ENCODE measurements at regions not wholly inside any gene's neighbourhood (a gene's known extent, or its start where the extent isn't known, plus 50 kb on each side); places are given as distances from the start of the nearest gene placed in this dataset.

GRCh38 chr10:47233631-47234030 is 66.4 kb upstream of the GDF10 start:
- no peak for DNase-seq (ENCODE audit: extremely low read depth, low read depth)
- TF ChIP-seq, protein P1, sequence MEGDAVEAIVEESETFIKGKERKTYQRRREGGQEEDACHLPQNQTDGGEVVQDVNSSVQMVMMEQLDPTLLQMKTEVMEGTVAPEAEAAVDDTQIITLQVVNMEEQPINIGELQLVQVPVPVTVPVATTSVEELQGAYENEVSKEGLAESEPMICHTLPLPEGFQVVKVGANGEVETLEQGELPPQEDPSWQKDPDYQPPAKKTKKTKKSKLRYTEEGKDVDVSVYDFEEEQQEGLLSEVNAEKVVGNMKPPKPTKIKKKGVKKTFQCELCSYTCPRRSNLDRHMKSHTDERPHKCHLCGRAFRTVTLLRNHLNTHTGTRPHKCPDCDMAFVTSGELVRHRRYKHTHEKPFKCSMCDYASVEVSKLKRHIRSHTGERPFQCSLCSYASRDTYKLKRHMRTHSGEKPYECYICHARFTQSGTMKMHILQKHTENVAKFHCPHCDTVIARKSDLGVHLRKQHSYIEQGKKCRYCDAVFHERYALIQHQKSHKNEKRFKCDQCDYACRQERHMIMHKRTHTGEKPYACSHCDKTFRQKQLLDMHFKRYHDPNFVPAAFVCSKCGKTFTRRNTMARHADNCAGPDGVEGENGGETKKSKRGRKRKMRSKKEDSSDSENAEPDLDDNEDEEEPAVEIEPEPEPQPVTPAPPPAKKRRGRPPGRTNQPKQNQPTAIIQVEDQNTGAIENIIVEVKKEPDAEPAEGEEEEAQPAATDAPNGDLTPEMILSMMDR (IDR thresholded peaks at IDR 0.05; ENCODE audit: low read depth, low read length) = no peak

DNA sequence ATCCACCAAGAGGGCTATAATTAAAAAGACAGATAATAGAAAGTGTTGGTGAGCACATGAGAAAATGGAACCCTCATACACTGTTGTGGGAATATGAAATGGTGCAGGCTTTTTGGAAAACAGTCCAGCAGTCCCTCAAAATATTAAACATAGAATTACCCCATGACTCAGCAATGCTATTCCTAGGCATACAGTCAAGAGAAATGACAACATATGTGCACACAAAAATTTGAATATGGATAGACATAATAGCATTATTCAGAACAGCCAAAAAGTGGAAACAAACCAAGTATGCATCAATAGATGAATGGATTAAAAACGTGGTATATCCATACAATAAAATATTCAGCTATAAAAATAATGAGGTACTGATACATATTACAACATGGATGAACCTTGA is 64.5 kb upstream of the GDF10 start:
- TF ChIP-seq, protein P1 (IDR thresholded peaks at IDR 0.05; ENCODE audit: low read depth, low read length) = no peak
- no peak for DNase-seq (ENCODE audit: extremely low read depth, low read depth)

DNA sequence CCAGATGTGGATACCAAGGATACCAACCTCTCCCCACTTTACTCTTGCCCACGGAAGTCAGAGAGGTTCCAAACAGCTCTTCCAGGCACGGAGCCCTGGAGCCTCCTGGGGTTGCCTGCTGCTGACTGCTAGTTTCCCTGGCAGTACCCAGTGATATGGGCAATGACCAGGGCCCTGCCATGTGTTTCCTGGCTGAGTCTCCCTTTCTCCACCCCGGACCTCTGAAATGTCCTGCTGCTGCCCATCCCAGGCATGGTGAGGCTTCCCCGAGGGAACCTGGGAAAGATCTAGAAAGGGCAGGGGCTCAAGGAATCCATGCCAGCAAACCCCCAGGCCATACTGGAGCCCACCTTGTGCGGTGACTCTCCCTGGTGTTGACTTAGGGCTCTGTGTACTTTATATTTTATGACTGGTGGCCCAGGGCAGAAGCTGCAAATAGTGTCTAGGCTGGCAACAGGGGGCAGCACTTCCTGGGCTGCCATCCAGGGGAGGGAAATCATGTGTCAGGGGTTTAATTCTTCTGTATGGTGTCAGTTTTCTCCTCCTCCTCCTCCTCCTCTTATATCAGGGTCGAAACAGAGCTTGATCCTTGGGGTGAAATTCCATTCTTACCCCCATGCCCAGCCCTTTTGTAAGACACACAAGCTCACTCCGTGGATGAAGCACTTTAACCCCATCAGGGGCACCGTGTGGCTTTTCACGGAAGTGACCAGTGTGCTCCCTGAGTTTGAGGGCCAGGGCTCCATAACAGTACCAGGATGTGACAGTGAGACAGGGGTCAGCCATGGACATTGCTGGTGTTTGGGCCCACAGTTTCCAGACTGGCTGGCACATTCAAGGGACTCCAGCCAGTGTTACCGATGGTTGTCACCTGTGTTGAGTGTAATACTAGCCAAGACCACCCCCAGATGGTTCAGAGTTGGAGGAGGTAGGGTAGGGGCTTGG is 62.4 kb upstream of the GDF10 start:
- DNase-seq (ENCODE audit: extremely low read depth, low read depth) = no peak
- TF ChIP-seq, protein P1 (IDR thresholded peaks at IDR 0.05; ENCODE audit: low read depth, low read length) = no peak

DNA sequence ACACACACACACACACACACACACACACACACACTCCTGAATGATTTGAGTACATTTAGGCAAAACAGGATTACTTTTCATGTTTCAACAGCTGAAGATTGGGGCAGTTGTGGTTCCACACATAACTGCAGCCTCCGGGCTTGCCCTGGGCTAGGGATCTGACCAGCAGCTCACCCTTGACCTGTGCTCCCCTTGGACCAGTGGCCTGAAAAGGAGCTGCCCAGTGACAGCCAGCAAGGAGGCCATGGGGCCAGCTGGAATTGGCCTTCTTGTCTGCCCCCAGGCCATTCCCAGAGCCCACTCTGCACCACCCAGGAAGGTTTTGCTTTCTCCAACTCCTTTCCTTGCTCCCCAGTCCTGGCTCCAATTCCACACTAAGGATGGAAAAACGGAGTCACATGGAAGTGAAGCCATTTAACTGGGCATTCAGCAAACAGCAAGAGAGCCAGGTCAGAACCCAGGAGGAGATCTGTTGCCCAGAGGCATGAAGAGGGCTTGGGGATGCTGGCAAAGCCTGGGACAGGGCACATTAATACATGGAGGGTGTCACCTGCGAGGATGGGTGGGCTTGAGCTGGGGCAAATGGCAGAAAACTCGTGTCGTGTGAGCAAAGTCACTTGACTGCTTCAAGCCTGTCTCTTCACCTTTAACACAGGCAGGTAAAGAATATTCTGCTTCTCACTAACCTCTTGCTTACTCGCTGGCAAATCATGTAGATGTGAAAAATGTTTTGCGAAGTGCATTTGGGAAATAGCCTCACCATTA is 61.5 kb upstream of the GDF10 start:
- no peak for DNase-seq (ENCODE audit: extremely low read depth, low read depth)
- TF ChIP-seq, protein P1 (IDR thresholded peaks at IDR 0.05; ENCODE audit: low read depth, low read length) = no peak

GRCh38 chr10:47239211-47239610 is 60.8 kb upstream of the GDF10 start:
- DNase-seq (ENCODE audit: extremely low read depth, low read depth) = no peak
- TF ChIP-seq, protein P1 (IDR thresholded peaks at IDR 0.05; ENCODE audit: low read depth, low read length) = no peak

DNA sequence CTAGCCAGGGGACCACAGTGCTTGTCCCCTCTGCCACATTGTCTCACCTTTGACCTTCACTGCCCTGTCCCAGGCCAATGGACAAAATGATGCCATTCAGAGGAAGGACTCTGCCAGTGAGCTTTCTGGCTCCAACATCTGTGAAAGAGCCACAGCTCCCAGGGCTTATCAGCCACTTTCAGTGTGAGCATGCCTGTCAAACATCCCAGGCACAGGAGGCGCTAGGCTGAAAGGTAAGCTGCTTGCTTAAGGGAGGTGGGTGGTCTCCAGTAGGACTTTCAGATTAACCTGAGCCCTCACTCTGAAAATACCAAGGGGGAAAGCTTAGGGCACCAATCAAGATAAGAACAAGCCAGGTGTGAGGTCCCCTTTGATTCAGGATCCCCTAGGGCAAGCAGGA is 59.8 kb upstream of the GDF10 start:
- no peak for DNase-seq (ENCODE audit: extremely low read depth, low read depth)
- TF ChIP-seq, protein P1 (IDR thresholded peaks at IDR 0.05; ENCODE audit: low read depth, low read length) = no peak

DNA sequence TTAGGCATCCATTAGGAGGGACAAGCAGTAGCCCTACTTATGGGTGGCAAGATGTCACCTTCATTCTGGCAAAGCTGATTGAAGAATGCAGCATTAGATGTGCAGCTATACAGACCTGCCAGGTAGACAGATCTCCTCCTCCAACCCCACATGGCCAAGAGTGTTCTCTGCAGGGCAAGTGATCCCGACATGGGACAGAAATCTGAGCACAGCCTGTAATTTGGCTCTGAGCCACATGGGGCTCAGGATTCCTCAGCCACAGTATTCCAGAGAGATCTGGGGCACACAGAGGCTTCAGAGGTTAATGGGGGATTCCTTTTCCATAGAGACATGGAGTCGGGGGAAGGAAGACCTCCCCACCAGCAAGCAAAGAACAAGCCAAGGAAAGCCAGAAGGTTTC is 58.7 kb upstream of the GDF10 start:
- DNase-seq (ENCODE audit: extremely low read depth, low read depth) = no peak
- TF ChIP-seq, protein P1 (IDR thresholded peaks at IDR 0.05; ENCODE audit: low read depth, low read length) = no peak

Measured in AG09319 (cell line).